NCI-H146 treated with DMSO at 0.1 percent for 48 hours (cell line): ENCODE measurements at regions not wholly inside any gene's neighbourhood (a gene's known extent, or its start where the extent isn't known, plus 50 kb on each side); places are given as distances from the start of the nearest gene placed in this dataset.
"Not testable (repeated sequence)": the region's sequence is repeated elsewhere in the genome, so short reads cannot be mapped to it uniquely, and the experiment has no call there.

Experiments
- DNase-seq: peaks from one replicate; lab custom pipeline; 2025; ENCODE audit not compliant: unreplicated experiment; lab: John Stamatoyannopoulos, UW

- DNase-seq: no peak
Observed at GRCh38 chr4:141455651-141456050, 180.7 kb upstream of the IL15 start.

GRCh38 chr4:141457653-141458052, 178.7 kb upstream of the IL15 start:
- DNase-seq: no peak

GRCh38 chr4:141458501-141458900, 177.9 kb upstream of the IL15 start:
- no peak for DNase-seq

- no peak for DNase-seq
Observed at GRCh38 chr4:141459020-141459419, 177.4 kb upstream of the IL15 start.

GRCh38 chr4:141462361-141462760, 174.0 kb upstream of the IL15 start:
- no peak for DNase-seq

DNA sequence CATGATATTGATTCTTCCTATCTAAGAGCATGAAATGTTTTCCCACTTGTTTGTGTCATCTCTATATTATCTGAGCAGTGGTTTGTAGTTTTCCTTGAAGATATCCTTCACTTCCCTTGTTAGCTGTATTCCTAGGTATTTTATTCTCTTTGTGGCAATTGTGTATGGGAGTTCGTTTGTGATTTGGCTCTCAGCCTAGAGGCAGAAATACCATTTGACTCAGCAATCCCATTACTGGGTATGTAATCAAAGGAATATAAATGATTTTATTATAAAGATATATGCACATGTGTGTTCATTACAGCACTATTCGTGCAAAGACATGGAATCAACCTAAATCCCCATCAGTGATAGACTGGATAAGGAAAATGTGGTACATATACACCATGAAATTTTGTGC, 172.7 kb upstream of the IL15 start:
- DNase-seq: no peak

DNA sequence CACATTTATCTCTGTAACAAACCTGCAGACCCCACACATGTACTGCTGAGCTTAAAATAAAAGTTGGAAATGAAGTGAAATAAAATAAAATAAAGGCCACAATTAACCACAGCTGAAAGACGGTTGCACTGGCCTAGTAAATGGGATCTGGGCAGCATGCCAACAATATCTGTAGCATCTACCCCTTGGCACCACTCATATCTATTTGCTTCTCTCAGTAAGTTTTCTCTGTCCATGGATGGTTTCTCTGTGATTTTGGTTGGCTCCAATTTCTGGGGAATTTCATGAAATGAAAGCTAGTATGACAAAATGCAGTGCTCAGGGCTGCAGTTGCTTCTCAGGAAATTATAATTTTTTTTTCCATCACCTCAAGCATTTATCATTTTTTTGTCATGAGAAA, 172.0 kb upstream of the IL15 start:
- DNase-seq: no peak

- DNase-seq: no peak
Observed at GRCh38 chr4:141465171-141465570, 171.2 kb upstream of the IL15 start.

DNA sequence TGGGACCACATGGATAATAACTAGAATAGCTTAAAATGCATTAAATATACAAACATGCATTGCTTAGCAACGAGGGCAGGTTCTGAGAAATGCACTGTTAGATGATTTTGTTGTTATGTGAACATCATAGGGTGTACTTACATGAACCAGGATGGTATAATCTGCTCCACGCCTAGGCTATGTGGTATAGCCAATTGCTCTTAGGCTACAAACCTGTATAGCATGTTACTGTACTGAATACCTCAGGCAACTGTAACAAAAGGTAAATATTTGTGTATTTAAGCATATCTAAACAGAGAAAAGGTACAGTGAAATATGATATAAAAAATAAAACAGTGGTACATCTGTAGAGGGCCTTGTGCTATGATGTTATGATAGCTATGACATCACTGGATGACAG, 169.2 kb upstream of the IL15 start:
- DNase-seq: no peak

GRCh38 chr4:141469392-141469791, 167.0 kb upstream of the IL15 start:
- DNase-seq: no peak

DNA sequence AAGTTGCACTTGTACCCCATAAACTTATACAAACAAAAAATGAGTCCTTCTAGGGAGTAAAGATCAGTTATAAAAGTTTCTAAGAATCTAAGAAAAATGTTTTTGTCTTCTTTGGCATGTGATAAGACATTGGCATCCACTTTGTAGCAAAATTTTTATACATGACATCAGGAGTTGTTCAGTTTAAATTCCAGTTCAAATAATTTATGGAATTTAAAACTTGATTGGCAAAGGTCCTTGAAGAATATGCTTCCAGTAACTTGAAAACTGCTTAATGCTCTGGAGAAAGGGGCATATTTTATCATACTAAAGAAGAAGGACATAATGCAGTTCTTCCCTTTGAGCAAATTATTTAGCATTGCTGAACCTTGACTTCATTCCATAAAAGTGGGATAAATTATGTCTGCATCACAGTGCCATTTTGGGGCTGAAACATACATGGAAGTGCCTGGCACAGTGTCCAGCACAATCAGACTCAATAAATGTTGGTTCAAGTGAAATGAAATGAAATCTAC, 163.3 kb upstream of the IL15 start:
- no peak for DNase-seq

DNA sequence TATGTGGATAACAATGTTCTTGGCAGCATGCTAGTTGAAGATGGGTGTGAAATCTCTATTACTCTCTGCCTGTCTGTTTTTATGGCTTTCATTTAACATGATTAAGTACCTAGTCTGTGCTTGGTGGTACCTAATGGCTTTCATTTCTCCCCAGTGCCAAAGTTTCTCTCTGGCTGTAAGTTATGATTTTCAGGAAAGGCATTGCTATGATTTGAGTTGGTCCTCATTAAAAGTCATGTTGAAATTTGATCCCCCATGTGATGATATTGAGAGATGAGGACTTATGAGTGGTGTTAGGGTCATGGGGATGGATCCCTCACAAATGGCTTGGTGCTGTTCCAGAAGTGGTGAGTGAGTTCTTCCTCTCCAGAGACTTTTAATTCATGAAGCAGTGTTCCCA, 162.4 kb upstream of the IL15 start:
- DNase-seq: no peak

DNA sequence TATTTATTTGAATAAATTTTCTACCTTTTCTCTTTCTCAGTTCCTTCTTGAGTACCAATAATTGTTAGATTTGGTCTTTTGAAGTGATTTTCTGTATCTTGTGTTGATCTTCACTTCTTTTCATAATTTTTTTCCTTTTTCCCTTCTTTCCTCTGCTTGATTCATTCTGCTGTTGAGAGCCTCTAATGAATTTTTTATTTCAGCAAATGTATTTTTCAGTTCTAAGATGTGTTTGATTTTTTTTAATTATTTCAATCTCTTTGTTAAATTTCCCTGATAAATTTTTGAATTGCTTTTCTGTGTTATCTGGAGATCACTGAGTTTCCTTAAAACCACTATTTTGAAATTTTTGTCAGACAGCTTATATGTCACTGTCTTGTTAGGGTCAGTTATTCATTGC, 155.4 kb upstream of the IL15 start:
- no peak for DNase-seq

DNA sequence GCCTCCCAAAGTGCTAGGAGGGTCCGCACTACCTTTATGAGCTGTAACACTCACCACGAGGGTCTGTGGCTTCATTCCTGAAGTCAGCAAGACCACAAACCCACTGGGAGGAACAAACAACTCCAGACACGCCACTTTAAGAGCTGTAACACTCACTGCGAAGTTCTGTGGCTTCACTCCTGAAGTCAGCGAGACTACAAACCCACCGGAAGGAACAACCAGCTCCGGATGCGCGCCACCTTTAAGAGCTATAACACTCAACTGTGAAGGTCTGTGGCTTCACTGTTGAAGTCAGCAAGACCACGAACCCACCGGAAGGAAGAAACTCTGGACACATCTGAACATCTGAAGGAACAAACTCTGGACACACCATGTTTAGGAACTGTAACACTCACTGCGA, 152.1 kb upstream of the IL15 start:
- DNase-seq: not testable (repeated sequence)

GRCh38 chr4:141486375-141486997, 149.9 kb upstream of the IL15 start:
- DNase-seq: no peak

DNA sequence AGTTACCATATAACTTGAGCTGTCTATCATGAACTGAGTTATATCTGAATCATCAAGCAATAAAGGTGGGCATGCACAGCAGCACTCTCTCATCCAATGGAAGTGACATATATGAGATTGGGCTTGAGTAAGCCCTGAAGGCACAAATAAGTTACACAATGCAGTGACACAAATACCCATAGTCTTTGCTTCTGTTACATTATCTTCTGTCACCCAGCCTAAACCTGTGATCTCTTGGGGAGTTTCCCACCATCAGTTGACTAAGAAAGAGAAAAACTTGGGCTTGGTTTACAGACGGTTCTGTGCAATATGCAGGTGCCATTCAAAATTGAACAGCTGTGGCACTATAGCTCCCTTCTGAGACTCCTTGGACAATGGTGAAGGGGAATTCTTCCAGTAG, 138.8 kb upstream of the IL15 start:
- no peak for DNase-seq

DNA sequence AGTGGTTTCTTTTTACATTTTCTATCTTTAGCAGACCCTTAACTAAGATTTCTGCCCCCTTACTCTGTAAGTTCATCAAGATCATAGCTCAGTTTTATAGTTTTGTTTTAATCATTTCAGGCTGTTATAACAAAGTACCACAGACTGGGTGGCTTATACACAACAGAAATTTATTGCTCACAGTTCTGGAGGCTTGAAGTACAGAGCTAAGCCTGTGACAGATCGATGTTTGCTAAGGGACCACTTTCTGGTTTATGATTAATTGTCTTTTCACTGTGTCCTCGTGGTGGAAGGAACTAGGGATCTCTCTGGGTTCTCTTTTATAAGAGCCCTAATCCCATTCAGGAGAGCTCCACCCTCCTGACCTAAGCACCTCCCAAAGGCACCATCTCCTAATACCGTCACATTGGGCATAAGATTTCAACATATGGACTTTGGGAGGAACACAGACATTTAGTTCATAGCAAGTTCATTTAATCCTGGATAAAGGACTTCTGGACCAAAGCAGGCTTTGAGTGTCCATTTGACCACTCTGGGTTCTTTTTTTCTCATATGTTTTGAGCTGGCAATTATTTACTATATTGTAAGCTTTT, 137.0 kb upstream of the IL15 start:
- DNase-seq: no peak

- no peak for DNase-seq
Observed at GRCh38 chr4:141501395-141501794, 135.0 kb upstream of the IL15 start.

DNA sequence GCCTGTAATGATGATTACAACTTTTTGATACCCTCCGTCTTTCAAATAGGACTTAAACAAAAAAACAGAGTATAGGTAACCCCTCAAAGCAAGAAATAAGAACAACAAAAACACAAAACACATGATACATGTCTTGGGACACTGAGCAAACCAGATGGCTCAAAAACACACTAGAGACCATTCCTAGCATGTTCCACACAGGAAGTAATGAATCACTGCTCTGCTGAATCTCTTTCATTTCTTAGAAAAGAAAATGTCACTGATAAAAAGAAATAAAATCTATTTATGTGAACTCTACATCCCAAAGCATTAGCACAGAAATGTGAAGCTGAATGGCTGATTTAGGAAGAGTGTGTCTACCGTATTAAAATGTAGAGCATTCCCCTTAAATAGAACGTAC, 134.5 kb upstream of the IL15 start:
- no peak for DNase-seq

GRCh38 chr4:141502755-141503154, 133.6 kb upstream of the IL15 start:
- no peak for DNase-seq

DNA sequence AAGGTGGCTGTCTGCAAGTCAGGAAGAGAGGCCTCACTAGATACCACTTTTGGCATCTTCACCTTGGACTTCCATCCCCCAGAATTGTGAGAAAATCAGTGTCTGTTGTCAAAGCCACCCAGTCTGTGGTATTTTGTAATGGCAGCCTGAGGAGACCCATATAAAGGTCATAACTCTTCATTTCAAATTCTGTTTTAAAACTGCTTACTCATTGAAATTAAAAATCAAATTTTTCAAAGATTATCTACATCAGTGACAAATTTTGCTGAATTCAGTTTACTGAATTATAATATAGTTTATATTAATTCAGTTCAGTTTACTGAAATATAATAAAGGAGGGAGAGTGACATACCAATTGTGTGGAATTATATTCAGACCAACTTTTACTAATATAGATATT, 133.1 kb upstream of the IL15 start:
- no peak for DNase-seq

GRCh38 chr4:141511055-141511454, 125.3 kb upstream of the IL15 start:
- no peak for DNase-seq

GRCh38 chr4:141513866-141514265, 122.5 kb upstream of the IL15 start:
- DNase-seq: no peak
